ENCODE measurements at regions not wholly inside any gene's neighbourhood (a gene's known extent, or its start where the extent isn't known, plus 50 kb on each side); places are given as distances from the start of the nearest gene placed in this dataset.
"Not testable (repeated sequence)": the region's sequence is repeated elsewhere in the genome, so short reads cannot be mapped to it uniquely, and the experiment has no call there.

- no peak for DNase-seq
Measured at GRCh38 chr6:53446151-53446550, 97.4 kb upstream of the ELOVL5 start.

- no peak for DNase-seq
Measured at GRCh38 chr6:53441761-53442160, 93.0 kb upstream of the ELOVL5 start.

- DNase-seq = peak in 1 of 5 donors; percentile 67
Measured at GRCh38 chr6:53441035-53441493, 92.3 kb upstream of the ELOVL5 start.

- DNase-seq = no peak
Measured at GRCh38 chr6:53440336-53440945, 91.7 kb upstream of the ELOVL5 start.

GRCh38 chr6:53439556-53439955 lies 90.8 kb upstream of the ELOVL5 start:
- no peak for DNase-seq

- peak in 1 of 5 donors; percentile 43 for DNase-seq
Measured at GRCh38 chr6:53437557-53438202, 88.9 kb upstream of the ELOVL5 start.

- no peak for DNase-seq
Measured at GRCh38 chr6:53436526-53437303, 88.0 kb upstream of the ELOVL5 start.

GRCh38 chr6:53433951-53434285 lies 85.2 kb upstream of the ELOVL5 start:
- no peak for DNase-seq

- DNase-seq = no peak
Measured at GRCh38 chr6:53433261-53433950, 84.7 kb upstream of the ELOVL5 start.

GRCh38 chr6:53432318-53433161 lies 83.8 kb upstream of the ELOVL5 start:
- DNase-seq = no peak

GRCh38 chr6:53431704-53432103 lies 83.0 kb upstream of the ELOVL5 start:
- no peak for DNase-seq

GRCh38 chr6:53429401-53429800 lies 80.7 kb upstream of the ELOVL5 start:
- DNase-seq = no peak

GRCh38 chr6:53428886-53429285 lies 80.1 kb upstream of the ELOVL5 start:
- no peak for DNase-seq

- DNase-seq = peak in 1 of 5 donors; percentile 63
Measured at GRCh38 chr6:53426667-53427270, 78.0 kb upstream of the ELOVL5 start.

- DNase-seq = no peak
Measured at GRCh38 chr6:53426117-53426516, 77.4 kb upstream of the ELOVL5 start.

- DNase-seq = no peak
Measured at GRCh38 chr6:53424976-53425718, 76.4 kb upstream of the ELOVL5 start.

GRCh38 chr6:53424300-53424699 lies 75.5 kb upstream of the ELOVL5 start:
- DNase-seq = no peak

- DNase-seq = not testable (repeated sequence)
Measured at GRCh38 chr6:53423560-53423959, 74.8 kb upstream of the ELOVL5 start.

GRCh38 chr6:53419026-53419425 lies 70.3 kb upstream of the ELOVL5 start:
- DNase-seq = no peak

GRCh38 chr6:53418288-53418687 lies 69.5 kb upstream of the ELOVL5 start:
- DNase-seq = no peak

- DNase-seq = no peak
Measured at GRCh38 chr6:53417141-53417540, 68.4 kb upstream of the ELOVL5 start.

Data from T-helper 1 cell (primary cell).